Thyroid gland (tissue), 4 donors: ENCODE measurements at regions not wholly inside any gene's neighbourhood (a gene's known extent, or its start where the extent isn't known, plus 50 kb on each side); places are given as distances from the start of the nearest gene placed in this dataset.
"Not testable (repeated sequence)": the region's sequence is repeated elsewhere in the genome, so short reads cannot be mapped to it uniquely, and the experiment has no call there.

Experiments
- DNase-seq, 2 donors: peaks; one replicate each; pipeline ENCODE4 v3.0.0-alpha.2; 2019
- H3K27ac ChIP-seq, 3 donors: fragments of 200-600 bp; sonication (generic); 1 replicate in 2 of 3; 2 replicates in 1 of 3; pipeline ENCODE4 v1.5.1; 2016 to 2019; ENCODE audit warnings: mild to moderate bottlenecking in 1 of 3, moderate library complexity in 1 of 3
- H3K27me3 ChIP-seq: fragments of 200-600 bp; sonication (generic); one replicate; pipeline ENCODE4 v1.5.1; 2019
- H3K36me3 ChIP-seq, 2 donors: fragments of 200-600 bp; sonication (generic); one replicate each; pipeline ENCODE4 v1.5.1; 2016 to 2019
- H3K4me1 ChIP-seq, 2 donors: fragments of 200-600 bp; sonication (generic); one replicate each; pipeline ENCODE4 v1.5.1; 2017 to 2019
- H3K4me3 ChIP-seq, 3 donors: fragments of 200-600 bp; sonication (generic); replicated peaks in 1 of 3; 1 replicate in 2 of 3; 2 replicates in 1 of 3; pipeline ENCODE4 v1.5.1; 2016; ENCODE audit warnings: mild to moderate bottlenecking in 1 of 3
- H3K9me3 ChIP-seq: fragments of 200-600 bp; sonication (generic); one replicate; pipeline ENCODE4 v1.5.1; 2017
- POLR2A ChIP-seq, 2 donors: fragments of 450-650 bp; IDR thresholded peaks; one replicate each; pipeline ENCODE4 v1.6.1; 2017; ENCODE audit warnings: antibody characterized with exemption in 2 of 2, mild to moderate bottlenecking in 2 of 2, moderate library complexity in 1 of 2
- WGBS, 2 donors: methylation state at CpG; one replicate each; pipeline ENCODE4 v1.1.5; 2017; 5-methylcytosine and 5-hydroxymethylcytosine counted together
- intact Hi-C: fragments of 100-400 bp; cut with DNase I; formaldehyde crosslinking; loops from one replicate; pipeline ENCODE4 v1.15.1; 2023
- TF ChIP-seq, protein P1 (sequence below), 6 experiments: fragments of 200-600 bp in 3 of 6; fragments of 450-650 bp in 3 of 6; sonication (generic) in 3 of 6; IDR thresholded peaks; one replicate each; pipeline ENCODE4 v1.5.1; 2016 to 2019; ENCODE audit warnings: antibody characterized with exemption in 6 of 6, mild to moderate bottlenecking in 2 of 6, inconsistent platforms in 1 of 6, moderate library complexity in 1 of 6

DNA sequence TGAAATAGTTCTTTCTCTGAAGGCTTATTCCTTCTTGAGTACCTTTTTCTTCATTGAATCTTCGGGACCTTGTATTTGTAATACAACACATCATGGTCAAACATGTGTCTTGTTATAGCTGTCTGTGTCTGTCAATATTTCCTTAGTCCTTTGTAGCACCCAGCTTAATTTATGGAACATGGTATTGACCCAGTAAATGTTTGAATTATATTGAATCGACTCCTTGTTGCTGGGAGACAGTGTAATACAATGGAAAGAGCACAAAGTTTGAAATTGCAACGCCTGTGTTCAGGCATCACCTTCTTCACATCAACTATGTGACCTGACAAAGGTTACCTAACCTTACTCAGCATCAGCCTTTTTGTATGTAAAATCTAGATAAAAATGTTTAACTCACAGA is 267.2 kb upstream of the CYRIA start:
- Histone ChIP-seq H3K36me3 (no peaks in the 10 kb centered on the region), H3K9me3 (no peaks in the 10 kb centered on the region), H3K4me1 (no peaks in the 10 kb centered on the region), H3K4me3 (no peak overlapping the region), H3K27me3 (no peaks in the 10 kb centered on the region), H3K27ac (no peak overlapping the region)
- intact Hi-C loops, result no loop called here
- 83 to 85% methylated on average over 3 of the region's 3 CpGs for WGBS, 2 donors
- DNase-seq, result no peak
- TF ChIP-seq POLR2A (IDR thresholded peaks at IDR 0.05), result no peak
- TF ChIP-seq, protein P1, sequence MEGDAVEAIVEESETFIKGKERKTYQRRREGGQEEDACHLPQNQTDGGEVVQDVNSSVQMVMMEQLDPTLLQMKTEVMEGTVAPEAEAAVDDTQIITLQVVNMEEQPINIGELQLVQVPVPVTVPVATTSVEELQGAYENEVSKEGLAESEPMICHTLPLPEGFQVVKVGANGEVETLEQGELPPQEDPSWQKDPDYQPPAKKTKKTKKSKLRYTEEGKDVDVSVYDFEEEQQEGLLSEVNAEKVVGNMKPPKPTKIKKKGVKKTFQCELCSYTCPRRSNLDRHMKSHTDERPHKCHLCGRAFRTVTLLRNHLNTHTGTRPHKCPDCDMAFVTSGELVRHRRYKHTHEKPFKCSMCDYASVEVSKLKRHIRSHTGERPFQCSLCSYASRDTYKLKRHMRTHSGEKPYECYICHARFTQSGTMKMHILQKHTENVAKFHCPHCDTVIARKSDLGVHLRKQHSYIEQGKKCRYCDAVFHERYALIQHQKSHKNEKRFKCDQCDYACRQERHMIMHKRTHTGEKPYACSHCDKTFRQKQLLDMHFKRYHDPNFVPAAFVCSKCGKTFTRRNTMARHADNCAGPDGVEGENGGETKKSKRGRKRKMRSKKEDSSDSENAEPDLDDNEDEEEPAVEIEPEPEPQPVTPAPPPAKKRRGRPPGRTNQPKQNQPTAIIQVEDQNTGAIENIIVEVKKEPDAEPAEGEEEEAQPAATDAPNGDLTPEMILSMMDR (IDR thresholded peaks at IDR 0.05), result no peak

DNA sequence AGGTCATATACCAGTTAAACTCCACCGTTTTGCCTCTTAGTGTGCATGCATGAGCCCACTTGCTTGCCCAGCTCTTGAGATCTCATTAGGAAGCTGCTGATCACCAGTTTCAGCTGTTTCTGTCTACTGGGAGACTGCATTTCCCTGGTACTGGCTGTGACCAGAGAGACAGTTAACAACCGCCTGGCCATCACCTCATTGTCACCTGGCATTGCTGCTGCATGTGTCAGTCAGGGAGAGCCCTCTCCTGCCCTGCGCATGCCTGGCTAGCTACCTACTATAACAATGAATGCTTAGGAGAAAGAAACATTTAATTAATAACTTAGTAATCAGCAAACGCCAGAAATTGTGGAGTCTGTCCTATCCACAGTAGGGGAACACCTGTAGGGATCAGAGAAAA is 265.8 kb upstream of the CYRIA start:
- DNase-seq, result no peak
- Histone ChIP-seq H3K9me3 (no peaks in the 10 kb centered on the region), H3K4me1 (no peaks in the 10 kb centered on the region), H3K27ac (no peak overlapping the region), H3K36me3 (no peaks in the 10 kb centered on the region), H3K27me3 (no peaks in the 10 kb centered on the region), H3K4me3 (no peak overlapping the region)
- WGBS, 2 donors, result 71 to 82% methylated on average over 4 of the region's 4 CpGs
- TF ChIP-seq, protein P1 (IDR thresholded peaks at IDR 0.05), result no peak
- TF ChIP-seq POLR2A (IDR thresholded peaks at IDR 0.05), result no peak
- intact Hi-C loops, result no loop called here

DNA sequence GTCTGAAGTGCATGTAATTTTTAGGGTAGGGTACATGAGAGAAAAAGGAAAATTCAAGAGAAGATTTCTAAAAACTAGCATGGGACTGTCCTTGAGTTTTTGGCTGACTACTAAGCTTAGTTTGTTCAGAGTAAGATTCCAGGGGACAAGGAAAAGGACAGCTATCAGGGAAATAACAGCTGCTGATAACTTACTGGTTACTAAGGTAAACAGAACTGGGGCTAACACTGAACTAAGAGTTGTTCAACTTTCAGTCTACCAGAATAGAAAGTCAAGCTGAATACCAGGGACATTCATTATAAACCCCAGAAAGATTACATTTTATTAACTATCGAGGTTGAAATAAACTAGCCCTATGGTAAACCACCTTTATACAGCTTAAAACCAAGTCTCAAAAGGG is 261.8 kb upstream of the CYRIA start:
- no peak overlapping the region for H3K4me3 ChIP-seq
- WGBS, 2 donors, result 95 to 97% methylated on average over 1 of the region's 1 CpG
- no peak overlapping the region for H3K27ac ChIP-seq
- no peaks in the 10 kb centered on the region for H3K36me3 ChIP-seq
- DNase-seq, result no peak
- no peaks in the 10 kb centered on the region for H3K4me1 ChIP-seq
- H3K9me3 ChIP-seq, result no peaks in the 10 kb centered on the region
- no peak for TF ChIP-seq POLR2A (IDR thresholded peaks at IDR 0.05)
- TF ChIP-seq, protein P1 (IDR thresholded peaks at IDR 0.05), result no peak
- no peaks in the 10 kb centered on the region for H3K27me3 ChIP-seq
- intact Hi-C loops, result no loop called here

DNA sequence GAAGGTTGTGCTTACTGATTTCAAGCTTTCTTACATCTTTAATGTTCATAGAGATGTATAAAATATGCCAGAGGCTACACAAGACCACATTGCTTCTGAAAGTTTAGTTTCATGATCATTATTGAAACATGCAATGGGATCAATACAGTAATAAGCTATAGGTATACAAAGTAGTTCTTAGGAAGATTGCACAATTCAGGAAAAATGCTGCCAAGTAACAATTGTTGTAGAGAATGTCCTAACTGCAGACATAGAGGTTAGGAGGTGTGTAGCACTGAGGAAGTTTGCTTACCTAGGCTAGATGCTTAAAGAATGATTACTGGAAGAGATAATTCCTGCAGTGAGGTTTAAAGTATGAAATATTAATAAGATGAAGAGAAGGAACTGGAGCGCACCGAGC is 259.5 kb upstream of the CYRIA start:
- Histone ChIP-seq H3K9me3 (no peaks in the 10 kb centered on the region), H3K36me3 (no peaks in the 10 kb centered on the region), H3K27me3 (no peaks in the 10 kb centered on the region), H3K27ac (no peak overlapping the region), H3K4me1 (no peaks in the 10 kb centered on the region), H3K4me3 (no peak overlapping the region)
- no peak for DNase-seq
- TF ChIP-seq POLR2A (IDR thresholded peaks at IDR 0.05), result no peak
- TF ChIP-seq, protein P1 (IDR thresholded peaks at IDR 0.05), result no peak
- 96% methylated on average over 2 of the region's 2 CpGs for WGBS, 2 donors
- intact Hi-C loops, result no loop called here

DNA sequence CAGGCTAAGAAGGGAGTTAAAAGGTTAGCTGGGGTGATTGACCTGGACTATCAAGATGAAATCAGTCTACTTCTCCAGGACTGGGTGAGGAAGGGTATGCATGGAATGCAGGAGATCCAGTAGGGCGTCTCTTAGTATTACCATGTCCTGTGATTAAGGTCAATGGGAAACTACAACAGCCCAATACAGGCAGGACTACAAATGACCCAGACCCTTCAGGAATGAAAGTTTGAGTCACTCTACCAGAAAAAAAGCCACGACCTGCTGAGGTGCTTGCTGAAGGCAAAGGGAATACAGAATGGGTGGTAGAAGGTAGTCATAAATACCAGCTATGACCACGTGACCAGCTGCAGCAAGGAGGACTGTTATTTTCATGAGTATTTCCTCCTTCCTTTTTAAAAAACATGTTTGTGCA is 249.7 kb upstream of the CYRIA start:
- WGBS, 2 donors, result 39 to 60% methylated on average over 3 of the region's 3 CpGs
- H3K4me1 ChIP-seq, H3K9me3 ChIP-seq, intact Hi-C loops, H3K27ac ChIP-seq, H3K27me3 ChIP-seq, H3K36me3 ChIP-seq, DNase-seq, H3K4me3 ChIP-seq: not testable (repeated sequence)

DNA sequence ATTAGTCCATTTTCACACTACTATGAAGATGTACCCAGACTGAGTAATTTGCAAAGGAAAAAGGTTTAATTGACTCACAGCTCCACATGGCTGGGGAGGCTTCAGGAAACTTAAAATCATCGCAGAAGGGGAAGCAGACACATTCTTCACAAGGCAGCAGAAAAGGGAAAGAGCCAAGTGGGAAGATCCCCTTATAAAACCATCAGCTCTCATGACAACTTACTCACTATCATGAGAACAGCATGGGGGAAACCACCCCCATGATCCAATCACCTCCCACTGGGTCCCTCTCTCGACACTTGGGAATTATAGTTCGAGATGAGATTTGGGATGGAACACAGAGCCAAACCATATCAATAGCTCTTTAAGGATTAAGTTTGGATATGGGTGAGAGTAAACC is 246.1 kb upstream of the CYRIA start:
- TF ChIP-seq, protein P1 (IDR thresholded peaks at IDR 0.05), result no peak
- TF ChIP-seq POLR2A (IDR thresholded peaks at IDR 0.05), result no peak
- Histone ChIP-seq H3K4me1 (no peaks in the 10 kb centered on the region), H3K27ac (no peak overlapping the region), H3K4me3 (no peak overlapping the region), H3K36me3 (no peaks in the 10 kb centered on the region), H3K9me3 (no peaks in the 10 kb centered on the region), H3K27me3 (no peaks in the 10 kb centered on the region)
- 81 to 82% methylated on average over 3 of the region's 3 CpGs for WGBS, 2 donors
- intact Hi-C loops, result no loop called here
- no peak for DNase-seq
